ENCODE measurements at regions not wholly inside any gene's neighbourhood (a gene's known extent, or its start where the extent isn't known, plus 50 kb on each side); places are given as distances from the start of the nearest gene placed in this dataset.

- TF ChIP-seq, protein P1, sequence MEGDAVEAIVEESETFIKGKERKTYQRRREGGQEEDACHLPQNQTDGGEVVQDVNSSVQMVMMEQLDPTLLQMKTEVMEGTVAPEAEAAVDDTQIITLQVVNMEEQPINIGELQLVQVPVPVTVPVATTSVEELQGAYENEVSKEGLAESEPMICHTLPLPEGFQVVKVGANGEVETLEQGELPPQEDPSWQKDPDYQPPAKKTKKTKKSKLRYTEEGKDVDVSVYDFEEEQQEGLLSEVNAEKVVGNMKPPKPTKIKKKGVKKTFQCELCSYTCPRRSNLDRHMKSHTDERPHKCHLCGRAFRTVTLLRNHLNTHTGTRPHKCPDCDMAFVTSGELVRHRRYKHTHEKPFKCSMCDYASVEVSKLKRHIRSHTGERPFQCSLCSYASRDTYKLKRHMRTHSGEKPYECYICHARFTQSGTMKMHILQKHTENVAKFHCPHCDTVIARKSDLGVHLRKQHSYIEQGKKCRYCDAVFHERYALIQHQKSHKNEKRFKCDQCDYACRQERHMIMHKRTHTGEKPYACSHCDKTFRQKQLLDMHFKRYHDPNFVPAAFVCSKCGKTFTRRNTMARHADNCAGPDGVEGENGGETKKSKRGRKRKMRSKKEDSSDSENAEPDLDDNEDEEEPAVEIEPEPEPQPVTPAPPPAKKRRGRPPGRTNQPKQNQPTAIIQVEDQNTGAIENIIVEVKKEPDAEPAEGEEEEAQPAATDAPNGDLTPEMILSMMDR (conservative IDR thresholded peaks at IDR 0.05 in 1 of 2, IDR thresholded peaks at IDR 0.05 in 1 of 2; ENCODE audit: extremely low read depth in 1 of 2, insufficient read depth in 1 of 2, low read depth in 1 of 2, low read length in 2 of 2), result peak; percentile 75 to 86
- no peak for TF ChIP-seq EZH2 (IDR thresholded peaks at IDR 0.05; ENCODE audit: borderline replicate concordance, low read length)
Measured at GRCh38 chr21:33127154-33127867, 57.4 kb downstream of the OLIG1 start.
